Dendritic cell treated with granulocyte-macrophage colony-stimulating factor and Interleukin-4, amounts not matched to agents 40 ng/mL and 50 ng/mL, for 4 days (primary cell): ENCODE measurements at regions not wholly inside any gene's neighbourhood (a gene's known extent, or its start where the extent isn't known, plus 50 kb on each side); places are given as distances from the start of the nearest gene placed in this dataset.
"Not testable (repeated sequence)": the region's sequence is repeated elsewhere in the genome, so short reads cannot be mapped to it uniquely, and the experiment has no call there.

Source experiments
- H3K27ac Mint-ChIP-seq: one replicate; pipeline ENCODE4 v1.8.0; 2022; ENCODE audit warnings: mild to moderate bottlenecking, mixed read lengths
- H3K27me3 Mint-ChIP-seq: one replicate; pipeline ENCODE4 v1.8.0; 2022; ENCODE audit warnings: mild to moderate bottlenecking, mixed read lengths
- H3K36me3 Mint-ChIP-seq: one replicate; pipeline ENCODE4 v1.8.0; 2022; ENCODE audit warnings: low read depth, mixed read lengths
- H3K4me1 Mint-ChIP-seq: one replicate; pipeline ENCODE4 v1.8.0; 2022; ENCODE audit warnings: low read depth, mixed read lengths
- H3K4me3 Mint-ChIP-seq: one replicate; pipeline ENCODE4 v1.8.0; 2022; ENCODE audit warnings: mild to moderate bottlenecking, moderate library complexity, mixed read lengths
- H3K9me3 Mint-ChIP-seq: one replicate; pipeline ENCODE4 v1.8.0; 2022; ENCODE audit warnings: mixed read lengths
- intact Hi-C: fragments of 100-400 bp; cut with micrococcal nuclease; formaldehyde crosslinking; loops from one replicate; pipeline ENCODE4 v1.15.0; 2022

DNA sequence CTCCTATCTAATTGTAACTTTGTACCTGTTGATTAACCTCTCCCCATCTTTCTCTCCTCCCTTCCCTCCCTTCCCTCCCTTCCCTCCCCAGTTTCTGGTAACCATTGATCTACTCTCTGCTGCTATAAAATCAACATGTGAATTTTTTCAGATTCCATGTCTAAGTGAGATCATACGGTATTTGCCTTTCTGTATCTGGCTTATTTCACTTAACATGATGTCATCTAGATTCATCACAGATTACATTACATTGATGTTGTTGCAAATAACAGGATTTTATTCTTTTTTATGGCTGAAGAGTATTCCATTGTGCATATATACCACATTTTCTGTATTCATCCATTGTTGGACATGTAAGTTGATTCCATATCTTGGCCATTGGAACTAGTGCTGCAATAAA, 68.0 kb upstream of the FBXO33 start:
- Mint-ChIP-seq H3K36me3 (no peaks in the 10 kb centered on the region), H3K4me3 (no peak overlapping the region), H3K27ac (no peak overlapping the region), H3K27me3 (no peaks in the 10 kb centered on the region), H3K9me3 (peaks cover 26% of the 10 kb centered on the region), H3K4me1 (no peaks in the 10 kb centered on the region)
- intact Hi-C loops: no loop called here

- H3K4me3 Mint-ChIP-seq: no peak overlapping the region
- no peaks in the 10 kb centered on the region for H3K4me1 Mint-ChIP-seq
- no peaks in the 10 kb centered on the region for H3K27me3 Mint-ChIP-seq
- no peaks in the 10 kb centered on the region for H3K36me3 Mint-ChIP-seq
- H3K9me3 Mint-ChIP-seq: peaks cover 28% of the 10 kb centered on the region
- no peak overlapping the region for H3K27ac Mint-ChIP-seq
- intact Hi-C loops: no loop called here
These were observed 67.3 kb upstream of the FBXO33 start for GRCh38 chr14:39499514-39499913.

DNA sequence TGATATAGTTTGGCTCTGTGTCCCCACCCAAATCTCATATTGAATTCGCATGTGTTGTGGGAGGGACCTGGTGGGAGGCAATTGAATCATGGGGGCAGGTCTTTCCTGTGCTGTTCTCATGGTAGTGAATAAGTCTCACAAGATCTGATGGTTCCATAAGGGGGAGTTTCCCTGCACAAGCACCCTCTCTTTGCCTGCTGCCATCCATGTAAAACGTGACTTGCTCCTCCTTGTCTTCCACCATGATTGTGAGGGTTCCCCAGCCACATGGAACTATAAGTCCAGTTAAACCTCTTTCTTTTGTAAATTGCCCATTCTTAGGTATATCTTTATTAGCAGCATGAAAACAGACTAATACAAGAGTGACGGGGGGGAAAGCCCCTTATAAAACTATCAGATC, 65.4 kb upstream of the FBXO33 start:
- H3K4me1 Mint-ChIP-seq, H3K27ac Mint-ChIP-seq, H3K36me3 Mint-ChIP-seq, H3K27me3 Mint-ChIP-seq, intact Hi-C loops, H3K4me3 Mint-ChIP-seq: not testable (repeated sequence)
- peaks cover 28% of the 10 kb centered on the region for H3K9me3 Mint-ChIP-seq

- H3K4me3 Mint-ChIP-seq: no peak overlapping the region
- no peaks in the 10 kb centered on the region for H3K36me3 Mint-ChIP-seq
- H3K27me3 Mint-ChIP-seq: peaks cover 4% of the 10 kb centered on the region
- intact Hi-C loops: no loop called here
- no peak overlapping the region for H3K27ac Mint-ChIP-seq
- no peaks in the 10 kb centered on the region for H3K4me1 Mint-ChIP-seq
- H3K9me3 Mint-ChIP-seq: peaks cover 19% of the 10 kb centered on the region
These were observed 60.0 kb upstream of the FBXO33 start for GRCh38 chr14:39492267-39492666.

DNA sequence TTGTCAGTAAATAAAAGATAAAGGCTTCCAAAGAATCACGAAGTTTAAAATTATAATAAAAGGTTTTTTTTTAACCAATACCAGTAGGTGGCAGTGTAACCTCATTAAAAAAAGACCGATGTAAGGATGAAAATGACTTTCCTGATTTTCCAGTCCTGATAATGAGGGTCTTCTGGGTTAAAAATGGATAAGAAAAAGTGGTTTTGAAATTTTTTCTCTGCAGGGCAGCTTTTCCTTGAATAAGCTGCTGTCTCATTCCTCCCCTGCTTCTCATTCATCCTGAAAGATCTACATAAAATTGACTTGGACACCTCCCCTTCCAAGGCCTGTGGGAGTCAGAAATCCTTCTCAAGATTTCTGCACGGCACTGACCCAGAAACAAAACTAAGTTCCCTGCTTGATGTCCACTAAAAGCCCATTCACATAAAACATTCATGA, 58.9 kb upstream of the FBXO33 start:
- H3K9me3 Mint-ChIP-seq: peaks cover 11% of the 10 kb centered on the region
- no peak overlapping the region for H3K4me3 Mint-ChIP-seq
- no peak overlapping the region for H3K27ac Mint-ChIP-seq
- no peaks in the 10 kb centered on the region for H3K4me1 Mint-ChIP-seq
- H3K27me3 Mint-ChIP-seq: peaks cover 4% of the 10 kb centered on the region
- no peaks in the 10 kb centered on the region for H3K36me3 Mint-ChIP-seq
- intact Hi-C loops: no loop called here

DNA sequence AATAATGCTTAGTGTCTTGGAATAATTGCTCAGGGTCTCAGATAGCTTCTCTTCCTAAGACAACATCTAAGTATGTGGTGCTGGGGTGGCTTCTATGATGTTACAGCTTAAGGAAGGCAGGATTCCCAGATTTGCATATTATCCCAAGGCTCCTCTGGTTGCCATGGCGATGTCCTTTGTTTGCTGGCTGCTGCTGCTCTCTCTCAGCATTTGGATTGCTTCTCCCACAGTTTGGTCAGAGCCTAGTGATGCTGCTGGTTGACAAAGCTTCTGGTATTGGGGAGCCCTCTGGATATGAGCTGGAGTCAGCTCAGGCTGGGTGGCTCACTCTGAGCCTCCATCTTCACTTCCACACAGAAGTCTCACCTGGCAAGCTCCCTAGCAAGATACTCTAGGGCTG, 56.4 kb upstream of the FBXO33 start:
- H3K9me3 Mint-ChIP-seq: no peaks in the 10 kb centered on the region
- H3K4me3 Mint-ChIP-seq: no peak overlapping the region
- no peaks in the 10 kb centered on the region for H3K36me3 Mint-ChIP-seq
- no peaks in the 10 kb centered on the region for H3K4me1 Mint-ChIP-seq
- H3K27me3 Mint-ChIP-seq: peaks cover 4% of the 10 kb centered on the region
- intact Hi-C loops: no loop called here
- H3K27ac Mint-ChIP-seq: no peak overlapping the region

GRCh38 chr14:39483682-39484081, 51.4 kb upstream of the FBXO33 start:
- Mint-ChIP-seq H3K36me3 (no peaks in the 10 kb centered on the region), H3K27ac (no peak overlapping the region), H3K4me3 (no peak overlapping the region), H3K9me3 (no peaks in the 10 kb centered on the region), H3K4me1 (no peaks in the 10 kb centered on the region), H3K27me3 (peaks cover 3% of the 10 kb centered on the region)
- intact Hi-C loops: no loop called here
